Activated B cell treated with CpG ODN at 0.5 μM for 24 hours (primary cell): ENCODE measurements at regions not wholly inside any gene's neighbourhood (a gene's known extent, or its start where the extent isn't known, plus 50 kb on each side); places are given as distances from the start of the nearest gene placed in this dataset.

Experiments
- ATAC-seq: fragments of 200-7000 bp; cut with Tn5 transposase; one replicate; pipeline ENCODE4 v1.10.0; 2021; ENCODE audit warnings: low read depth, mild to moderate bottlenecking, moderate library complexity
- CTCF ChIA-PET: fragments of 350-600 bp; sonication (Branson Sonifier 250); formaldehyde crosslinking; loops from one replicate; lab custom pipeline; 2021; ENCODE audit warnings: antibody characterized with exemption; lab: Charles Lee
- POLR2A ChIA-PET: fragments of 350-600 bp; sonication (Branson Sonifier 250); formaldehyde crosslinking; loops from one replicate; lab custom pipeline; 2021; ENCODE audit warnings: antibody characterized with exemption; lab: Charles Lee
- DNase-seq: peaks from one replicate; pipeline ENCODE4 v3.0.0; 2022
- H3K27ac Mint-ChIP-seq: one replicate; pipeline ENCODE4 v1.8.0; 2020; ENCODE audit warnings: mixed read lengths
- H3K27me3 Mint-ChIP-seq: one replicate; pipeline ENCODE4 v1.8.0; 2021; ENCODE audit warnings: mixed read lengths
- H3K36me3 Mint-ChIP-seq: one replicate; pipeline ENCODE4 v1.8.0; 2021; ENCODE audit warnings: low read depth, mixed read lengths
- H3K4me1 Mint-ChIP-seq: one replicate; pipeline ENCODE4 v1.8.0; 2021; ENCODE audit warnings: mixed read lengths
- H3K4me3 Mint-ChIP-seq: one replicate; pipeline ENCODE4 v1.8.0; 2020; ENCODE audit warnings: mild to moderate bottlenecking, mixed read lengths
- H3K9me3 Mint-ChIP-seq: one replicate; pipeline ENCODE4 v1.8.0; 2020; ENCODE audit warnings: mixed read lengths
- CTCF ChIP-seq: fragments of 200-600 bp; IDR thresholded peaks from one replicate; pipeline ENCODE4 v1.8.0; 2022; ENCODE audit warnings: antibody characterized with exemption, mild to moderate bottlenecking
- intact Hi-C: fragments of 100-400 bp; cut with micrococcal nuclease; formaldehyde crosslinking; loops from one replicate; pipeline ENCODE4 v1.15.1; 2024

- Mint-ChIP-seq H3K4me3 (no peak overlapping the region), H3K27me3 (peaks cover 1% of the 10 kb centered on the region), H3K27ac (no peak overlapping the region), H3K36me3 (no peaks in the 10 kb centered on the region), H3K9me3 (no peaks in the 10 kb centered on the region), H3K4me1 (peaks cover under 1% of the 10 kb centered on the region)
- TF ChIP-seq CTCF: no peak
- intact Hi-C loops: no loop called here
- no peak for DNase-seq
- CTCF ChIA-PET: no interaction called here
- POLR2A ChIA-PET: no interaction called here
- ATAC-seq: no peak
Measured at GRCh38 chr10:84659497-84660439, 331.4 kb downstream of the CCSER2 start.

- H3K27ac Mint-ChIP-seq: no peak overlapping the region
- DNase-seq: no peak
- no peak overlapping the region for H3K4me3 Mint-ChIP-seq
- no peaks in the 10 kb centered on the region for H3K36me3 Mint-ChIP-seq
- POLR2A ChIA-PET: no interaction called here
- CTCF ChIA-PET: no interaction called here
- H3K27me3 Mint-ChIP-seq: peaks cover 3% of the 10 kb centered on the region
- no peak for ATAC-seq
- no peaks in the 10 kb centered on the region for H3K9me3 Mint-ChIP-seq
- no peaks in the 10 kb centered on the region for H3K4me1 Mint-ChIP-seq
- intact Hi-C loops: no loop called here
- TF ChIP-seq CTCF: no peak
Measured at GRCh38 chr10:84660450-84661159, 332.2 kb downstream of the CCSER2 start.

GRCh38 chr10:84665211-84665610 lies 336.8 kb downstream of the CCSER2 start:
- peaks cover 6% of the 10 kb centered on the region for H3K27me3 Mint-ChIP-seq
- no peaks in the 10 kb centered on the region for H3K36me3 Mint-ChIP-seq
- H3K9me3 Mint-ChIP-seq: no peaks in the 10 kb centered on the region
- no peak for DNase-seq
- intact Hi-C loops: loop anchor here (5.0 kb wide), 1 partner anchor 1712 kb away; no protein-coding TSS in a partner anchor
- ChIA-PET CTCF (interaction anchor here (1.2 kb wide), 1 partner anchor 11 kb away, joined by 3 read pairs; no protein-coding TSS in a partner anchor), POLR2A (no interaction called here)
- H3K27ac Mint-ChIP-seq: no peak overlapping the region
- TF ChIP-seq CTCF: no peak
- H3K4me3 Mint-ChIP-seq: no peak overlapping the region
- no peak for ATAC-seq
- H3K4me1 Mint-ChIP-seq: no peaks in the 10 kb centered on the region

- peaks cover 6% of the 10 kb centered on the region for H3K27me3 Mint-ChIP-seq
- DNase-seq: no peak
- no peak for TF ChIP-seq CTCF
- H3K36me3 Mint-ChIP-seq: no peaks in the 10 kb centered on the region
- no peaks in the 10 kb centered on the region for H3K9me3 Mint-ChIP-seq
- H3K4me1 Mint-ChIP-seq: no peaks in the 10 kb centered on the region
- H3K4me3 Mint-ChIP-seq: no peak overlapping the region
- ATAC-seq: no peak
- CTCF ChIA-PET: interaction anchor here (1.2 kb wide), 1 partner anchor 11 kb away, joined by 3 read pairs; no protein-coding TSS in a partner anchor
- H3K27ac Mint-ChIP-seq: no peak overlapping the region
- intact Hi-C loops: loop anchor here (5.0 kb wide), 1 partner anchor 1711 kb away; no protein-coding TSS in a partner anchor
- POLR2A ChIA-PET: no interaction called here
Measured at GRCh38 chr10:84665883-84666463, 337.6 kb downstream of the CCSER2 start.
